GDM1 (cell line): ENCODE measurements at regions not wholly inside any gene's neighbourhood (a gene's known extent, or its start where the extent isn't known, plus 50 kb on each side); places are given as distances from the start of the nearest gene placed in this dataset.

Experiments used
- DNase-seq: peaks from one replicate; lab custom pipeline; 2025; lab: John Stamatoyannopoulos, UW

DNA sequence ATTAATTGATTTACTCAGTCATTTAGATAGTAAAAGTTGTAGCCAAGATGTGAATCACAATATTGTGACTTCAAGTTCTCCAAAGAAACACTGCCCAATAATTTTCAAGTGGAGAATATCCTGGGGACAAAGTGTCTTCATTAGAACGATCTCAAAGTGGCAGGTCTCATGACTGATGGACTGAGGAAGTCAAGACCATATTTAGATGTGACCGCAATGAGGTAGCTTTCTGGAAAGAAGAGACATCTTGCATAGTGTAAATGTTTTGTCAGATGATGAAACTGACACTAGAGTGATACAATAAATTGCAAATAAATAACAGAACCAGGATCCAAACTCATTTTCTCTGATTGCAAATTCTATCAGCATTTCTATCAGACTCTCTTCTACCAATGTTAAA lies 1476.9 kb downstream of the EFNB2 start:
- DNase-seq: no peak

DNA sequence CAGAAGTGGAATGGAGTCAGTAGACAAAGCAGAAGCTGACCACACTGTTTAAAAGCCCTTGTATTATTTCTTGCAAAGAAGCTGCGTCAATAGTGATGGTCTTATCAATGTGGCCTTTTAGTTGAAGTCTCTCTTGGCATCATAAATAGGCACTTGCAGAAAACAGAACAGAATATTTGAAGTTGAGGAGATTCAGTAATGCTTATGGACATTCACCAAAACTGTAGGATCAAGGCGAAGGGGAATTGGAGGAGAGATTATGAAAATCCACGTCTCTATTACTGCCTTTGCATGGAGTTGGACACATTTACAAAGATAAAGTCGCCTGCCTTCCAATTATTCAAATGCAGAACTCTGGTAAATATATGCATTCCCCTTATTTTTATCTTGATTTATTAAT lies 1482.8 kb downstream of the EFNB2 start:
- DNase-seq: no peak

DNA sequence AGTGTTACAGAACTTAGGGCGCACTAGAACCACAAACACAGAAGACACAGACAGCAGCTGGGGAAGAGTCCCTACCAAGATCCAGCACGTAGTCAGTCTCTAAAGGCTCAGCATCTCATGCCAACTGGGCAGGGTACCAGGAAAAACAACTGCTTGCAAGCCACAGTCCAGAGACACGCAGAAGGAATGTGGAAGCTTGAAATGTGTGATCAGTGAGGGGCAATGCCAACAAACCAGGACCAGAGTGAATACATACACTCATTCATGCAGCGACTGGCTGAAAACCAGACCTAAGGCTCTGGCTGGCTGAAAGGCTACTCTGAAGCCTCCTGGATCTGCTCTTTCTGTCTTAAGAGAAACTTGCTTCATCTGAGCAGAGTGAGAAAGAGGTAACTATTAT lies 1484.8 kb downstream of the EFNB2 start:
- DNase-seq: no peak

DNA sequence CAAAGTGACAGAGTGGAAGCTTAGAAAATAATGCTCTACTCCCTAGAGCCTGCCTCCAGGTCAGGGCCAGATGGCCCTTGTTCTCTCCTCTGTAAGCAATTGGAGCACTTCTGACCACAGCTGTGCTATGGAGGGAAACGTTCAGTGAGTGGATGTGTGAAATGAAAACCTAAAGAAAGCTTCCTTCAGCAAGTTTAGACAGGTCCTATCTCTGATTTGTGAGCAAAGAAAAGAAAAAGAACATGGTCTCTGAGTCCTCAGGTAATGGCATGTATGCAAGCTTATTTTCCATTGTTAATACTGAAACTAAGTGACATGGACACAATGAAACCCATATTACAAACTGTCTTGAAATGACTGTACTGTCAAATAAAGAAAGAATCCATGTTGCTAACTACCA lies 1486.8 kb downstream of the EFNB2 start:
- no peak for DNase-seq

DNA sequence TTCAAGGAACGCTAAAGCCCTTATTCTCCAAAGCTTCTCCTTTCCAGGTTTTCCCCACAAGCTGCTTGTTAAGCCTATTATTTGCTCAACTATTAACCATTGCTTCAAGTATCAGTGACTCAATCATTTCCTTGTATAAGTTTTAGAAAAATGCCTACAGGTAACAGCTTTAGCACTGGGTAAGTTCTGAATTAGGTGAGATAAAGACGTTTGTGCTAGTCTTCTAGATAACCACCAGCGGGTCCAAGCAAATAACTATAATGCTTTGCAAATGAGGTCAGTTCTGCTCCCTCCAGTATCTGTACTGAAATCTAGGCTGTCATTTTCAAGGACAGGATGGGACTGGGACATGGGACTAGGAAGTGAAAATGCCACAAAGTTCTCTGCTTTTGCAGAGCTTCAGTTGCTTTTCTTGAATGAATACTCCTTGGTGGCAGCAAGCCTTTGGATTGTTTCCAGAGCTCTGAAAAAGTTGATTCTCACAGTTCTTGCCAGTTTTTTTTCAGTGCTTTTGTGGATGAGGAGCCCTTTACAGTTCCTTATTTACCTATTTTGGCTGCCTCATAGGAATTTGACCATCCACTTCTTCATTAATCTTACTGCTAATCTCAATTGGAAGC lies 1487.7 kb downstream of the EFNB2 start:
- DNase-seq: no peak

DNA sequence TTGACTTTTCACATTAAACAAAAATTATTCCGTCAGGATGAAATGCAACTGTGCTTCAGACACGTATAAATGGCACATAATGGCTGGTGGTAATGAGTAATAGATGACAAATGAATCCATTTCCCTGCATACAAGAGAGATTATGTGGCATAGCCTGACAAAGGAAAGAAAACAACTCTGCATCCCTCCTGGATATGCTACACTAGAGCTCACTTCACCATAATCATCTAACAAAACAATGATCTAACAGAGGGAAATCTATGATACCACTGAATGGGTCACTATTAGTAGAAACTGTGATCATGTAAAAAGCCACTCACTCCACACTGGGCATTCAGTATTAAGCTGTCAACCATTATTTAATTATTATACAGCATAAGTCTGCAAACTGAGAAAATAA lies 1498.4 kb downstream of the EFNB2 start:
- no peak for DNase-seq

DNA sequence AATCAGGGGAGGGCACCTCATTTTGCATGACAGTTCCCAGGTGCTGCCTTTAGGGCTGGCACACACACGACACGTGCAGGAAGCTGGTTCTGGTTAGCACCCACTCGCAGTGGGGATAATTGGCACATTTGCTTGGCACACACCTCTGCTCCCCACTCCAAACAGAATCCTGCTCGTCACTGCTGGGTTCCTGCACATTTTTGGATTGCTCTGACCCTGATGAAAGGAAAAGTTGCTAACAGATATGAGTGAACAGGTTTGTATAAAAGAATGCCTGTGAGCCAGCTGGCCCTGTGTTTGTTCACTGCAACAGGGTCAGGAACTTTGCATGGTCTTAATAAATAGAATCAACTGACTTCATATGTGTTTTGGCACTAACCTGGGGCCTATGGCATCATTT lies 1500.4 kb downstream of the EFNB2 start:
- DNase-seq: no peak

DNA sequence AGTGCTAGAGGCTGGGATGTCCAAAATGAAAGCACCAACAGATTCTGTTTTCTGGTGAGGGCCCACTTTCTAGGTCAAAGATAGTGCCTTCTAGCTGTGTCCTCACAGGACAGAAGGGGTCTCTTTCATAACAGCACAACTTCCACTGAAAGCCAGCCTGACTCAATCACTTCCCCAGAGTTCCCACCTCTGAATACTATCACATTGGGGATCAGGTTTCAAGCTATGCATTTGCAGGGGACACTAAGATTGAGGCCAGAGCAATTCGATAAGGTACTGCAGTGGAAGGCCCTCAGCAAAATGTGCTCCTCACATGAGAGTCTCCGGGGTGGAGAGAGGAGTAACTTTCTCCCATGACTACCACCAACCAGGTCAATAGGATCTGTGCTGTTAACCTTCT lies 1501.5 kb downstream of the EFNB2 start:
- no peak for DNase-seq

DNA sequence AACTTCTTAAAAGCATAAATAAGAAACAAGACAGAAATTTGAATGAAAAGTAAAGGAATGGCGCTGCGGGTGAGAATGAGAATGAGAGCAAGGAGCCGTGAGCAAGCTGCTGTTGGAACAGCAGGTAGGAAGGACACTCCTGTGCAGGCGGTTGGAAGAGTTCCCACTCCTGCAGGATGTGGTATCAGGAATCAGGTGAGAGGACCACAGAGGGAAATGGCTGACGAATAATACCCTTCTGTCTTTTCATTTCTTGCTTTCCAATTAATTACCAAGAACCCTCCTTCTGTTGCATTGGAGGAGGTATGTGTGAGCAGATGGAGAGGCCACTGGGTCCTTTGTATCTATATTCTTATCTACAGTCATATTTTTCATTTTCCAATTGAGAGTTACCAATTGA lies 1504.2 kb downstream of the EFNB2 start:
- no peak for DNase-seq

DNA sequence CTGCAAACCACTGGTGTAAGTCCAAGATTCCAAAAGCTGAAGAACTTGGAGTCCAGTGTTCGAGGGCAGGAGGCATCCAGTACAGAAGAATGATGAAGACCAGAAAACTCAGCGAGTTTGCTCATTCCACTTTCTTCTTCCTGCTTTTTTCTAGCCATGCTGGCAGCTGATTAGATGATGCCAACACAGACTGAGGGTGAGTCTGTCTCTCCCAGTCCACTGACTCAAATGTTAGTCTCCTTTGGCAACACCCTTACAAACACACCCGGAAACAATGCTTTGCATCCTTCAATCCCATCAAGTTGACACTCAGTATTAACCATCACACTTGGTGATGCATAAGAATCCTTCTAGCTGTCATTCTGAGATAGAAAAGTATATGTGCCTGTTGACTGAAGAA lies 1504.6 kb downstream of the EFNB2 start:
- no peak for DNase-seq

DNA sequence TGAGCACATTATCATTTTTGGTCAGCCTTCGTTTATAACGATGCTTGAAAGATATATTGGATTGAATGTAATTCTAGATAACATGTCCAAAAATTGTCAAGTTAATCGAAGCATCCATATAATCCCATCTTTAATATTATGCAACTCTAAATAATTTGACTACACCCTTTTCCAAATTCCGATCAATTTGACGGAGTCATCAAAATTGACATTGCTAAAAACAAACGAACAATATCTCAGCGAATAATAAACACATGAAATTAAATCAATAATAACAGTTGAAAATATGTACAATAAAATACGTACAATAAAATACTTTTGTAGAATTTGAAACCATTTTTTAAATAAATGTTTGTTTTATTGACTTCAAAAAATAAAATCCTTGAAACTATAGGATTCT lies 1516.4 kb downstream of the EFNB2 start:
- no peak for DNase-seq

DNA sequence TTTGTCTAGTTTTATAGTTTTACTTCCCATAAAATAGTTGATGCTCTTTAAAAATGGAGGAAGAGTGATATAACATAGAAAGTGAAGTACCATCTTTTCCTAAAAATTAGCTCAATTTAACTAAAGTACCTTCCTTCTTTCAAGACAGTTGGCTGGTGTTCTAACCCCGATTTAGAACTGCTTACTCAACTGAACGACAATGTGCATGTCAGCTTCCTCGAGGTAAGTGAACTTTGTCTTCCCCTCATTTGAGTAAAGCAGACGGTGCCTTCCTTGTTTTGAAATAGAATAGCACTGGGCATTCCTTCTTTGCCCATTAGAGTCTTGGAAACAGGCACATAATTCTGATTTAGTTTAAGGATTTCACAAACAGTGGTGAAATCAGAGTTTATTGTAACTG lies 1519.2 kb downstream of the EFNB2 start:
- DNase-seq: no peak

DNA sequence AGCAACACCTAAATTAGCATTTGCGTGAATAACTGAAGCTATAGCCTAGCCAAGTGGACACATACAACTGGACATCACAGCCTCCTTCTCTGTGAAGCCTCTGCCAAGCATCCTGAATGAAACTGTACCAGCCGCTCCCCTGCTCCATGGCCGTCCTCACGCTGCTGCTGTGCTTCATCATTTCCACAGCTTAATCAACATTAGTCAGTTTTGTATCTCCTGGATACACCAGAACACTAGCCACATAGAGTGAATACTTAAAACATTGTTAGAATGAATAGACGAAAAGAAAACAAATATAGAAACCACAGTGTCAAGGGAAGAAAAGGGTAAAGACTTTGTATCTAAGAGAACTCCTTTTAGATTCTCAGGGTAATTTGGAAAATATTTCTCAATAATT lies 1526.9 kb downstream of the EFNB2 start:
- DNase-seq: no peak

DNA sequence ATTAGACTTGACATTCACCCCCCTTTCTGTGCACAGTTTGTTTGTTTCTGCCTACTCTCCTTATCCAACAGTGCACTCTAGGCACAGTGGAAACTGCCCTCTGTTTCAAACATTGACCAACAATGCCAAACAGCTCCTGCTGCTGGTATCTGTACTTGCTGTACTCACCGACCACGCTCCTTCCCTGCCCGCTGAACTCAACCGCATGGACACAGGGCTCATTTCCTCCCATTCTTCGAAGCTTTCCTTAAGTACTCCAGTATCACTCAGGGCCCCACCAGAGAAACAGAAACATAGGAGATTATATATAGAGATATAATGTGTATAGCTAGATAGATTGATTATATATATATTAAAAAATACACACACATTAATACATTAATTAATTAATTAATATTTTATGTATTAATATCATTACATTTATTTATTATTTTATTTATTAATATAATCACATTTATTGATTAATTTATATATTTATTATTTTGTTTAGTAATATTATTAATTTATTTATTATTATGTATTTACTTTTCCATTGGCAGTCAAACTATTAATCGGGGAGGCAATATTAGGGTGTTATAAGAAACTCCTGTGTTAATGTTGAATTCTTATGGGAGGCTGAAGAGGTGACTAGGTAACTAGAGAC lies 1528.2 kb downstream of the EFNB2 start:
- DNase-seq: no peak

DNA sequence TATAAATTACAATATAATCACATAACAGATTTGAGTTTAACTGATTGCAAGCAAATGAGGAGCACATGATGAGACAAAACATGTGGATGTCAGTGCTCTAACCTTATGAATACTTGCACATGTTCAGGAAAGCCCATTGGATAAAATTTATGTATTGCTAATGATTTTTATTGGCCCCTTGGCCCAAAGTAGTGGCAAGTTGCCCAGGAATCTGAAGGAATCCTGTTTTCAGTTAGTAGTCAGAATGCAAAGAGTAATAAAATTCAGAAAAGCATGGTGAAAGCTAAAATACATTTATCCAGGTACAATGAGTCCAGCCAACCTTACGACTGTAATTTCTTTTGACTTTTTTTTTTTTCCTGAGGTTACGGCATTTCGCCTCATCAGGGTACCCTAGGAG lies 1539.4 kb downstream of the EFNB2 start:
- DNase-seq: no peak

DNA sequence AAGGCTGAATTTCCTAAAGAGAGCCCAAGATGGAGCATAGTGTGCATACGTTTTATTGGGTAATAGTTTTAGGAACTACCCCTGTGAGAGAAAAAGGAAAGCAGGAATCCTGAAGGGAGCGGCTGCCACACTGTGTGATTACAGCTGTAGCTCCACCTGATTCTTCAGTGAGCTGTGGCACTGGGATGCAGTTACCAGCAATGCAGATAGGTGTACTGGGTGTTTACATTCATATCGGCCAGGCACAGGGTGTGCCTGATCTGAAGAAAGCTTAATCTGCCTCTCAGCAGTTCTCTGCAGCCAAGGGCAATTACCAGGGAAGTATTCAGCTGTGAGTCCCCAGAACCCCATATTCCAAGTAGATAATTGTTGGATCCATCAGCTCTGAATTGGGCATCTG lies 1541.8 kb downstream of the EFNB2 start:
- DNase-seq: no peak

DNA sequence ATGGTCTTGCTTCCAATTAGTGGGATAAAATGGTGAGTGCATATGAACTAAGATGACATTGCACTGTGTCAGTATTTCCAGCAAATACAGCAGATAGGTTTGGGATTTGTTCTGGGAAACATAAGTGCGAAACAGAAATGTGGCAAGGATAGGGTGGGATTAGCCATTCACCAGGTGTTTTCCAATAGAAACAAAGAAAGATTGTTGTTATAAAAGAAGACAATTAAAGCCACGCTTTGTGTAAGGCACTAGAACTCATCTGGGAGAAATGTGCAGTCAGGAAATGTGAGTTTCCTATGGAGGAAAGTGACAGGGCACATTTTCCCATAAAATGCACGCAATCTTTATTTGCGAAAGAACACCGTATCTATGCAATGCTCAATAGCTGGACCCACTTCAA lies 1547.8 kb downstream of the EFNB2 start:
- no peak for DNase-seq

DNA sequence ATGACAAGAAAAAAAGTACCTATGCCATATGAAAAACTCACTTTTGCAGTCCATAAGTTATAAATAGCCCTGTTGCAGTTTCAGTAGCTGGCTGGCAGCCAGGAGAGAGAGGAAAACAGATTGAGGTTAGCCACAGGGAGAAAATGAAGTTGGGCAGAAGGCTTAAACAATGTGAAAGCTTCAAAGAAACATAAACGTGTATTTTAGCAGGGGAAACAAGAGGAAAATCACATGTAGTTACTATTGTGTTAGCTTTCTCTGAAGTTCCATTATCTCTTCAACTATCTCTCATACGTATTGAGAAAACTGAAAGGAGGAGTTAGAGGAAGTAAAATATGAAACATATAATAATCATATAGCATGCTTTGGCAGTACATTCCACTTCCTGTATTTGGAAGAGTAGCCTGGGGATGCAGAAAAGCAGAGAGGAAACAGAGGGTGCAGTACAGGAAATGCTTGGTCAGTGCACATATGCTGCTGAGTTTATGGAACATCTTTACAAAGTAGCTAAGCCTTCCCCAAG lies 1551.1 kb downstream of the EFNB2 start:
- peak; percentile 71 for DNase-seq

DNA sequence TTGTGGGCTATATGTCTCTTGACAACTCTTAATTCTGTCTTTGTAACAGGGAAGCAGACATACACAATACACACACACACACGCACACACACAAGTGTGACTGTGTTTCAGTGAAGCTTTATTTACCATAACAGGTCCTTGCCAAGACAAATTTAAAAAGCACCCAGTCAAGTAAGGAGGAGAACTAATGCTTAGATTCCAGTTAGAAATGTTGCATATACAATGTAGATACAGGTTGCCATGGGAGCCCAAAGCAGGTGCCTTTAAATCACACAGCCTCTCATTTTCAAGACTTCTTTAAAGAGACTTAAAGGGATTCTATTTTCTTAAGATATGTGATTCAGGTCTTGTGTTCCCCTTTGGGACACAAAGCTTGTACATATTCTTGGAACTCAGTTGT lies 1551.9 kb downstream of the EFNB2 start:
- DNase-seq: no peak

DNA sequence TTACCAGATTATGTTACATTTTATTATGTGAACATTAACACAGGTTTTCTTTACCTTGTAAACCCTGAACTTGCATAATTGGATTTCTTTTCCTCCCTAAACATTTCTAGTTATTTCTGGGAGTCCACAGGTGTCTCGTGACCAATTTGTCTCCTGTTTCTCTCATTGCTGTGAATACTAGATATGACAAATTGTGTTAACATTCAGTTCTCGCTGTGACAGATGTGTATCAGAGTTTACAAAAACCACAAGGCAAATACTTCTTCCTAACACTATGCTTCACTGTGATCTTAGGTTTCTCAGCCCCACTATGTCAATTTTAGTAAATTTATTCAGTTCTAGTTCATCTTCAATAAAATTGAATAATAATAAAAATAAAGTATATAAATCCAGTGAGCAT lies 1554.9 kb downstream of the EFNB2 start:
- DNase-seq: no peak

DNA sequence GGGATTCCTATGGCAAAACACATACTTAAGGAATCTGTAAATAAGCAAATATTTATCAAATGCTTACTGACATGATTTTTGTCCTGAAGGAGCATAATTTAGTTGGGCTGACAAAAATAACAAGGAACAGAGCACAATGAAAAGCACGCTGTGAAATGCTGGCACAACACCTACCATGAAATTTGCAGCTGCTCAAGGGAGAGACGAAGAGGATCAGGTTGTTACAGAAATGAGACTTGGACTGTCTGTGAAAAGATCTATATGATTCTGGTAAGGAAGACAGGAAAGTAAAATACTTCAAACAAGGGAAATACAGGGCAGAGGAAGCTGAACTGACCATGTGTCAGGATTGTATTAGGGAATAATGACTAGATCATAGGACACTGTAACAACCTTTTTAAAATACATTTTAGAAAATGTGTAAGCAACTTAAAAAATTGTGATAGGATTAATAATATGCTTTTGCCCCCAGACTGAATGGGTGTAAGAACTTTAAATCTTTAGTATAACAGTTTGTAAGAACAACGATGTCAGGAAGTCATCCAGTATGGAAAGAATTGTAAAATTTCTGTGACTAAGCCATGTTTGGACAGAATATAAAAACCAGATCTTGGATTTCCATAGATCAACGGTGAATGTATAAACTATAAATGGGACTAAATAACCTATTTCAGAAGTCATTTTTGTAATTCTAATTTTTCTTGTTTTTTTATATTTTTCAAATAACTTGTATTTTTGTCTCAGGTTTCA lies 1556.0 kb downstream of the EFNB2 start:
- DNase-seq: no peak

DNA sequence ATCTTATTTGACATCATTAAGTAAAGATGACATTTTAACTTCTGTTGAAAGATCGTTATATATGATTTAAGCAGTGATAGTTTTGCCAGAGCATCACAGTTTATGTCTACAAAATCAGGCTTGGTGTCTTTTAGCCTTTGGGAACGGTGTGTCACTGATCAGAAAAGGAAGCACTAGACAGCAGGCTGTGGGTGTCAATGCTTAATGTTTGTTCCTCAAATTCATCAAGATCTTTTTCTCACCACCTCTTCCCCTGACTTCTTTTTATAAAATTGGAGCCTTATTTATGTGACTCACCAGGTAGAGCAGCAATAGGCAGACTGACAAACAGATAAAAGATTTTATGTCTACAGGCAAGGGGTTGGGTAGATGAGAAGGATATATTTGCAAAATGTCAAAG lies 1558.5 kb downstream of the EFNB2 start:
- DNase-seq: no peak

DNA sequence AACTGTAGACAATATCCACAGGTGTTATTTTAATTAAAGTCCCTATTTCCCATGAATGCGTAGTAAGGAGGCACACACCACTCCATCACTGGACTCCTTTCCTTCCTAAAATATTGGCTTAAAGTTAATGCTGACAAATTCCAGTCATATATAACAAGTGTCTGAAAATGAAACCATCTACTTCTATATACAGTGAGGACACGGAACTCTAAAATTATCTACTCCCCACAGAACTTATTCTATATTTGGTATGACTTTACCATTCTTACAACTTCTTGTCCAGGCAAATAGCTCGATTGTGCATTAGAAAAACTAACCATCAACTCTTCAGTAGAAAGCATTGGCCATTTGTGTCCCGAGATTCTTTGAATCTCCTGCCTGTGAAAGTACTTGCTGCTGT lies 1560.2 kb downstream of the EFNB2 start:
- DNase-seq: no peak
